Fibroblast of lung (primary cell): ENCODE measurements at regions not wholly inside any gene's neighbourhood (a gene's known extent, or its start where the extent isn't known, plus 50 kb on each side); places are given as distances from the start of the nearest gene placed in this dataset.

Experiments used
- EZH2 ChIP-seq: IDR thresholded peaks from 2 replicates; pipeline ENCODE4 v1.5.1; 2012; ENCODE audit warnings: low read length, control low read depth, mild to moderate bottlenecking; ENCODE audit errors: missing control alignments
- TF ChIP-seq, protein P1 (sequence below), 2 donors: IDR thresholded peaks in 1 of 2; conservative IDR thresholded peaks in 1 of 2; 1 replicate in 1 of 2; 2 replicates in 1 of 2; pipeline ENCODE4 v1.5.1; 2011 to 2012; ENCODE audit warnings: low read length in 2 of 2, control low read depth in 1 of 2, inconsistent platforms in 1 of 2, low read depth in 1 of 2, mild to moderate bottlenecking in 1 of 2

DNA sequence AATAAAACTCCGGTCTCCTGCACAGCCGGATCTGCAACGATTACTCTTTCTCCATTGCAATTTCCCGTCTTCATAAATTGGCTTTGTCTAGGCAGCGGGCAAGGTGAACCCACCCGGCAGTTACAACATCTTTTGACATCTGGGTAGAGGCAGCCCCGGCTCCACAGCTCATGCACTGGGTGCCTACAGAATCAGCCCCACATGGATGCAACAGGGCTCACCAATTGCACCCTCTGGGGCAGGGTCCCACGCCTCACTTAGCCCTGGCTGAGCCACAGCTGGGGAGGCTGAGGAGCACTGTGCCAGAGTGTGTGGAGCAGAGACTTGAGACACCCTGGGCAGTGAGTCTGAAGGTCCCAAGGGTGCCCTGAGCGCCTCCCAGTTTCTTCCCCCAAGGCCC, 710.2 kb downstream of the TBC1D22A start:
- TF ChIP-seq, protein P1, sequence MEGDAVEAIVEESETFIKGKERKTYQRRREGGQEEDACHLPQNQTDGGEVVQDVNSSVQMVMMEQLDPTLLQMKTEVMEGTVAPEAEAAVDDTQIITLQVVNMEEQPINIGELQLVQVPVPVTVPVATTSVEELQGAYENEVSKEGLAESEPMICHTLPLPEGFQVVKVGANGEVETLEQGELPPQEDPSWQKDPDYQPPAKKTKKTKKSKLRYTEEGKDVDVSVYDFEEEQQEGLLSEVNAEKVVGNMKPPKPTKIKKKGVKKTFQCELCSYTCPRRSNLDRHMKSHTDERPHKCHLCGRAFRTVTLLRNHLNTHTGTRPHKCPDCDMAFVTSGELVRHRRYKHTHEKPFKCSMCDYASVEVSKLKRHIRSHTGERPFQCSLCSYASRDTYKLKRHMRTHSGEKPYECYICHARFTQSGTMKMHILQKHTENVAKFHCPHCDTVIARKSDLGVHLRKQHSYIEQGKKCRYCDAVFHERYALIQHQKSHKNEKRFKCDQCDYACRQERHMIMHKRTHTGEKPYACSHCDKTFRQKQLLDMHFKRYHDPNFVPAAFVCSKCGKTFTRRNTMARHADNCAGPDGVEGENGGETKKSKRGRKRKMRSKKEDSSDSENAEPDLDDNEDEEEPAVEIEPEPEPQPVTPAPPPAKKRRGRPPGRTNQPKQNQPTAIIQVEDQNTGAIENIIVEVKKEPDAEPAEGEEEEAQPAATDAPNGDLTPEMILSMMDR (conservative IDR thresholded peaks at IDR 0.05 in 1 of 2, IDR thresholded peaks at IDR 0.05 in 1 of 2; ENCODE audit: low read depth in 1 of 2, low read length in 2 of 2), result no peak
- TF ChIP-seq EZH2, result no peak
